ENCODE measurements at regions not wholly inside any gene's neighbourhood (a gene's known extent, or its start where the extent isn't known, plus 50 kb on each side); places are given as distances from the start of the nearest gene placed in this dataset.
A peak's percentile ranks its signal among the peaks of the same experiment; 100 is the strongest.

DNA sequence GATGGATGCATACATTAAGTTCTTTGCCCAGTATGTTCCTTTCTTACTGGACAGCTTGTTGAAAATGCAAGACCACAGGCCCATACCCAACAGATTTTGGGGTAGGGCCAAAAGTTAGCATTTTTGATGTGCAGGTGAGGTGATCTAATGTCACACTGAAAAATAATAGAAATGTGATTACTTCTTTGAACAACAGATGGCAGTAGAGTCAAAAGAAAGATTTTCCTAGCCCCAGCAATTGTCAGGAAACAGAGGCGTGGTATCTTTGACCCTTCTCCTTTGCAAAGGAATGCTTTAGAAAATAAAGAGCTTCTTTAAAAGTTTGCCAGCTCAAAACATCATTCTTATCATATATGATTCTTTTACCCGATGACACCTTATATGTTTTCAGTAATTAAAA is 343.6 kb upstream of the SYT4 start:
- WGBS, 2 donors (ENCODE audit: low coverage in 1 of 2): 9 to 21% methylated on average over 2 of the region's 2 CpGs
- no peaks in the 10 kb centered on the region for H3K27me3 ChIP-seq
- no peaks in the 10 kb centered on the region for H3K4me1 ChIP-seq
- no peaks in the 10 kb centered on the region for H3K36me3 ChIP-seq
- TF ChIP-seq POLR2AphosphoS5 (IDR thresholded peaks at IDR 0.05): no peak
- TF ChIP-seq CTCF (IDR thresholded peaks at IDR 0.05): peak; percentile 43 to 72 (median 58)
- no peak overlapping the region for H3K27ac ChIP-seq
- no peak overlapping the region for H3K4me3 ChIP-seq
- ATAC-seq: no peak
- H3K9me3 ChIP-seq: no peaks in the 10 kb centered on the region

GRCh38 chr18:43622024-43622423 is 344.7 kb upstream of the SYT4 start:
- 73 to 80% methylated on average over 3 of the region's 3 CpGs for WGBS, 2 donors (ENCODE audit: low coverage in 1 of 2)
- Histone ChIP-seq H3K4me3 (no peak overlapping the region), H3K27me3 (no peaks in the 10 kb centered on the region), H3K9me3 (no peaks in the 10 kb centered on the region), H3K36me3 (no peaks in the 10 kb centered on the region), H3K27ac (no peak overlapping the region), H3K4me1 (no peaks in the 10 kb centered on the region)
- ATAC-seq: no peak
- no peak for TF ChIP-seq POLR2A (IDR thresholded peaks at IDR 0.05)
- TF ChIP-seq EP300 (IDR thresholded peaks at IDR 0.05): no peak
- TF ChIP-seq POLR2AphosphoS5 (IDR thresholded peaks at IDR 0.05): no peak
- TF ChIP-seq CTCF (IDR thresholded peaks at IDR 0.05): no peak

DNA sequence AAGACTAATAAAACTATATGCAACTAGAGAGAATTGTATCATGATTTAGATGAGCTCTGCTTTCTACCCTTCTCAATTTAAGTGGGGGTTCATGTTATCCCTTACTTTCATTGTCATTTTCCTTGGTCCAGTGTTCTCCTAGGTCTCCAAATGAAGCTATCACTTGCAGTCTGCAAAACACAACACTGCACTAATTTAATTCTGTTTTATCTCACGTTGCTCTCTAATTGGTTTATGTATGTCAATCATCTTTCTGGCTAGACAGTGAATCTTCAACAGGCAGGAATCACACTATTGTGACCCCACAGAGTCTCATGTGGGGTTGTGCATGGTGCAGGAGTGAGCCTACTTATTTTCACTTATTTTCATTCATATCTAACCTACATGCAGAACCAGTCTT is 348.3 kb upstream of the SYT4 start:
- H3K27ac ChIP-seq: no peak overlapping the region
- no peaks in the 10 kb centered on the region for H3K27me3 ChIP-seq
- H3K4me3 ChIP-seq: no peak overlapping the region

GRCh38 chr18:43627848-43628530 is 350.7 kb upstream of the SYT4 start:
- 85 to 94% methylated on average over 2 to 3 of the region's 3 CpGs for WGBS, 2 donors (ENCODE audit: low coverage in 1 of 2)
- no peak for ATAC-seq

More for the DNA sequence above, 348.3 kb upstream of the SYT4 start:
- Histone ChIP-seq H3K9me3 (no peaks in the 10 kb centered on the region), H3K36me3 (no peaks in the 10 kb centered on the region), H3K4me1 (no peaks in the 10 kb centered on the region)
- ATAC-seq: no peak
- 29 to 44% methylated on average over 1 of the region's 1 CpG for WGBS, 2 donors (ENCODE audit: low coverage in 1 of 2)
- no peak for TF ChIP-seq CTCF (IDR thresholded peaks at IDR 0.05)
- no peak for TF ChIP-seq POLR2A (IDR thresholded peaks at IDR 0.05)
- no peak for TF ChIP-seq EP300 (IDR thresholded peaks at IDR 0.05)
- no peak for TF ChIP-seq POLR2AphosphoS5 (IDR thresholded peaks at IDR 0.05)

More at GRCh38 chr18:43627848-43628530, 350.7 kb upstream of the SYT4 start:
- Histone ChIP-seq H3K36me3 (no peaks in the 10 kb centered on the region), H3K27ac (no peak overlapping the region), H3K9me3 (no peaks in the 10 kb centered on the region), H3K4me3 (no peak overlapping the region), H3K4me1 (no peaks in the 10 kb centered on the region), H3K27me3 (no peaks in the 10 kb centered on the region)
- TF ChIP-seq POLR2A (IDR thresholded peaks at IDR 0.05) (no peak), CTCF (IDR thresholded peaks at IDR 0.05) (no peak), EP300 (IDR thresholded peaks at IDR 0.05) (no peak), POLR2AphosphoS5 (IDR thresholded peaks at IDR 0.05) (no peak)

All from gastroesophageal sphincter (tissue), 4 donors.